ENCODE measurements at regions not wholly inside any gene's neighbourhood (a gene's known extent, or its start where the extent isn't known, plus 50 kb on each side); places are given as distances from the start of the nearest gene placed in this dataset.

DNA sequence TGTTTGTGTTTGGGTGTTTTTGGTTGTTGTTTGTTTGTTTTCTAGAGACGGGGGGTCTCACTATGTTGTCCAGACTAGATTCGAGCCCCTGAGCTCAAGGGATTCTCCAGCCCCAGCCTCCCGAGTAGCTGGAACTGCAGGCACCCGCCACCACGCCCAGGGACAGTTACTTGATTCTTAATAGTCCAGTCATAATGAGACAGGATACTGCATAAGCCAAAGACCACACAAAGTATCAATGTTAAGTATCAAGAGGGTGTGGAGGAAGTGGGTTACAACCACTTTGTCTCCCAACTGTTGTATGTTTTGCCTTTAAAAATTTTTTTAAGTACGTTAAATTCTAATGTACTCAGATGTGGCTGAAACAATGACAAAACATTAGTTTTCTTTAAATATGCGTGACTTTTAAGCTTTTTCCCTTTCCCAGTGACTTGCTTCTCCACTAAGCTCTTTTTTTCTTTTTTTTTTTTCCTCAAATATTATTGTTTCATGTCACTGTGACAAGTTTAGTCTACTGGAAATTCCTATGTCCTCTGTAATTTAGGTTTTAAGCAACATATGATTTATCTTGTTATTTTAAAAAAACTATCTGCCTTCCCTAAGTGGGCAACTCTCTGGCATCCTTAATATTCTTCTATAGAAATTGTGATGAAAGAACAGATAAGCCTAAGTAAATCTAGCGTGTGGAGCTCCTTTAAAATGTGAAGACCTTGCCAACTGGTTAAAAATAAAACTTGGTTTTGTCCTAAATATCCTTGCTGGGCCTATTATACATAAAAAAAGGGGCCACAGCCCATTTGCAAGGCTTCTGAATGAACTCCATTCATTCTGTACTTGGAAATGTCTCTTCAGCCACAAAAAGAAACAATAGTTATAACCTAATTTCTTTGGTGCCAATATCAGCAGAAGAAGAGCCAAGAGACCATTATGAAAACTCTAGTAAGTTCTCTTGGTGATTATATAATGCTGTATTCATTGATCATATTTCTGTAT is 56.2 kb upstream of the DPH5 start:
- DNase-seq (ENCODE audit: low spot score), result no peak

DNA sequence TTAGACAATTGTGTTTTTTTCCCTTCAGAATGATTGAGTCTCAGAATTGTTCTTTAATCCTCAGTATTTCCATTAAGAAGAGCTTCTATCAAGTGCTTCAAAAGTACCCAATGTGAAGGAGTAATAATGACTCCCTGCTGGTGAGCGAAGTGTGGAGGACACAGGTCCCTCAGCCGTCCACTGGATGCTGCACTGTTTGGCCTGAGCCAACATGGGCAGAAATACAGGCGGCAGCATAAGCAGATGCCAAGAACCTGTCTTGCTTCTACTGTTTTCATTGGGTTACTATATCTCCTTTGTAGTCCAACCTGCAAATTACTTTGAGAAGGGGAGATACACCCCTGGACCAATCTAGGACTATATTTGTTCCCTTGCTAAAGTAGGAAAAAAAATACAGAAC is 55.3 kb upstream of the DPH5 start:
- DNase-seq (ENCODE audit: low spot score), result no peak

DNA sequence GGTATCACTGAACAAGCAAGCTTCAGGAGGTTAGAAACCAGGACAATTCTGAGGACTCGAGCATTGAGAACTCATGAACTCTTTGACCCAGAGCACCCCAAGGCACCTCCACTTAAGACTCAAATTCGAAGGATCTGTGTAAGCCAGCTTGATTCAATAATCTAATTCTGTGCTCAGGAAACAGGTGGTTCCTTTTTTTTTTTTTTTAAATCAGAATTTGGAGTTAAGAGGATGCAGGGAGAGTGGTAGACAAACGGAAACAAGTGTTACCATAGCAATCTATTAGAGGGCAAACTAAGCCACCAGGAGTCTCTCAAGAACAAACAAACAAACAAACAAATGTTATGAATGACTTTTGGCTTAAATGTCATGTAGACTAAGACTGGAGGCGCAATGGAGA is 53.8 kb upstream of the DPH5 start:
- no peak for DNase-seq (ENCODE audit: low spot score)

DNA sequence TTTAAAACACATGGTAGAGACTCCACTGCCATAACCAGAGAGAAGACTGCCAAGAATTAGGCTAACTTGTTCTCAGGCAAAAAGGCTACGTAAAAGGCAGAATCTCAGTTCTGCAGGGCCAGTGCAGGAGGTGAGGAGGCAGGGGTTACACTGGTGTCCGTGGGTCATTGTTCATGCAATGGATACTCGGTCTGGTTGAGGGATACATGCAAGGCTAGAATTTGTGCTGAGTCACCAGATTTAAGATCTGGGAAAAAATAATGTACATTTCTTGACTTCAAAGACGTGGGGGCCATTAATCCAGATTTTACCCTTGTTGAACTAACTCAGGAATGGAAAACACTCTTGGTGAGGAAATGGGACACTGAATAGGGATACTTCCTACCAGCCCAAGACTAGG is 52.3 kb upstream of the DPH5 start:
- no peak for DNase-seq (ENCODE audit: low spot score)

DNA sequence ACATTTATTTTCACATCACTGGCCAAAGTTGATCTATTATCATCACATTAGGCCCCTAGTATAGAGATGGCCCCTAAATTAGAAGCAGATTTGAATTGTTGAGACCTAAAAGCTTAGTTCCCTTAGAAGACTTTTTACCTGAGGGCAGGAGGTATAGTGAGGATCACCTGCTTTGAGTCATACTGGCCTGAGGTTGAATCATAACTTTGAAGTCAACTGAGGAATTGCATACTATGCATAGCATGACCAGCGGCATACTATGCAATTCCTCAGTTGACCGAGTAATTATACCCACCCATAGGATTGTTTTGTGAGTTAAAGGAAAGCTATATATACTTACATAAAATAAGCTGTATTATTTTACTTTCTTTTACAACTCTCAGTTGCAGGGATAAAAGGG is 50.3 kb upstream of the DPH5 start:
- DNase-seq (ENCODE audit: low spot score), result no peak
